ENCODE measurements at regions not wholly inside any gene's neighbourhood (a gene's known extent, or its start where the extent isn't known, plus 50 kb on each side); places are given as distances from the start of the nearest gene placed in this dataset.

- Histone ChIP-seq H3K9me3 (ENCODE audit: low read length) (no peaks in the 10 kb centered on the region), H3K36me3 (ENCODE audit: insufficient read depth, low read length) (no peaks in the 10 kb centered on the region), H3K9ac (ENCODE audit: low read length) (no peak overlapping the region), H3K4me2 (ENCODE audit: low read length) (no peak overlapping the region), H3K27ac (ENCODE audit: low read length) (no peak overlapping the region), H2AFZ (ENCODE audit: low read depth, low read length) (no peak overlapping the region), H3K4me3 (ENCODE audit: low read length) (no peak overlapping the region), H4K20me1 (ENCODE audit: insufficient read depth) (no peaks in the 10 kb centered on the region), H3K27me3 (ENCODE audit: insufficient read depth, low read depth, low read length) (peaks cover 68% of the 10 kb centered on the region), H3K9me2 (ENCODE audit: insufficient read depth, low read length) (no peaks in the 10 kb centered on the region), H3K79me2 (replicated peaks; ENCODE audit: insufficient read depth, low read length) (no peaks in the 10 kb centered on the region), H3F3A (ENCODE audit: insufficient read depth, low read length, poor library complexity, severe bottlenecking) (no peaks in the 10 kb centered on the region)
- TF ChIP-seq EP300 (conservative IDR thresholded peaks at IDR 0.05; ENCODE audit: poor library complexity, severe bottlenecking) (no peak), RAD21 (conservative IDR thresholded peaks at IDR 0.05) (no peak), CTCF (IDR thresholded peaks at IDR 0.05; ENCODE audit: poor library complexity, severe bottlenecking) (no peak), EZH2 (IDR thresholded peaks at IDR 0.05; ENCODE audit: borderline replicate concordance, insufficient read depth, low read length, poor library complexity, severe bottlenecking) (no peak), MXI1 (conservative IDR thresholded peaks at IDR 0.05; ENCODE audit: poor library complexity, severe bottlenecking) (no peak), TAF1 (IDR thresholded peaks at IDR 0.05; ENCODE audit: low read depth) (no peak), SMC3 (conservative IDR thresholded peaks at IDR 0.05; ENCODE audit: poor library complexity) (no peak), POLR2AphosphoS5 (IDR thresholded peaks at IDR 0.05) (no peak), REST (IDR thresholded peaks at IDR 0.05; ENCODE audit: borderline replicate concordance) (no peak)
Measured at GRCh38 chr4:54433686-54434085, 204.6 kb downstream of the PDGFRA start.

GRCh38 chr4:54439831-54440243, 210.7 kb downstream of the PDGFRA start:
- H3K4me2 ChIP-seq (ENCODE audit: low read length), result no peak overlapping the region
- no peak overlapping the region for H3K27ac ChIP-seq (ENCODE audit: low read length)
- no peaks in the 10 kb centered on the region for H3K79me2 ChIP-seq (replicated peaks; ENCODE audit: insufficient read depth, low read length)
- peaks cover 95% of the 10 kb centered on the region for H3K27me3 ChIP-seq (ENCODE audit: insufficient read depth, low read depth, low read length)
- H3K36me3 ChIP-seq (ENCODE audit: insufficient read depth, low read length), result no peaks in the 10 kb centered on the region
- no peaks in the 10 kb centered on the region for H3K9me2 ChIP-seq (ENCODE audit: insufficient read depth, low read length)
- TF ChIP-seq MXI1 (conservative IDR thresholded peaks at IDR 0.05; ENCODE audit: poor library complexity, severe bottlenecking), result no peak
- no peak for TF ChIP-seq EP300 (conservative IDR thresholded peaks at IDR 0.05; ENCODE audit: poor library complexity, severe bottlenecking)
- no peak for TF ChIP-seq SMC3 (conservative IDR thresholded peaks at IDR 0.05; ENCODE audit: poor library complexity)
- no peak for TF ChIP-seq EZH2 (IDR thresholded peaks at IDR 0.05; ENCODE audit: borderline replicate concordance, insufficient read depth, low read length, poor library complexity, severe bottlenecking)
- TF ChIP-seq CTCF (IDR thresholded peaks at IDR 0.05; ENCODE audit: poor library complexity, severe bottlenecking), result no peak
- TF ChIP-seq POLR2AphosphoS5 (IDR thresholded peaks at IDR 0.05), result no peak
- TF ChIP-seq REST (IDR thresholded peaks at IDR 0.05; ENCODE audit: borderline replicate concordance), result no peak
- TF ChIP-seq RAD21 (conservative IDR thresholded peaks at IDR 0.05), result no peak
- no peak for TF ChIP-seq TAF1 (IDR thresholded peaks at IDR 0.05; ENCODE audit: low read depth)
- no peak overlapping the region for H2AFZ ChIP-seq (ENCODE audit: low read depth, low read length)
- H3K9me3 ChIP-seq (ENCODE audit: low read length), result no peaks in the 10 kb centered on the region
- no peak overlapping the region for H3K4me3 ChIP-seq (ENCODE audit: low read length)
- no peaks in the 10 kb centered on the region for H4K20me1 ChIP-seq (ENCODE audit: insufficient read depth)
- no peak overlapping the region for H3K9ac ChIP-seq (ENCODE audit: low read length)
- H3F3A ChIP-seq (ENCODE audit: insufficient read depth, low read length, poor library complexity, severe bottlenecking), result no peaks in the 10 kb centered on the region

Measured in neural cell (in vitro differentiated cells).